Smooth muscle cell (in vitro differentiated cells): ENCODE measurements at regions not wholly inside any gene's neighbourhood (a gene's known extent, or its start where the extent isn't known, plus 50 kb on each side); places are given as distances from the start of the nearest gene placed in this dataset.

Experiments
- DNase-seq: peaks from one replicate; lab custom pipeline; 2025; ENCODE audit not compliant: unreplicated experiment; lab: John Stamatoyannopoulos, UW
- H2AFZ ChIP-seq: fragments of 200-600 bp; sonication (generic); 2 replicates; pipeline ENCODE4 v1.6.0; 2016; ENCODE audit warnings: antibody characterized with exemption, low read depth, mild to moderate bottlenecking
- H3F3A ChIP-seq: fragments of 200-600 bp; sonication (generic); 2 replicates; pipeline ENCODE4 v1.6.0; 2017; ENCODE audit warnings: antibody characterized with exemption, low read depth
- H3K27ac ChIP-seq: fragments of 200-600 bp; sonication (generic); 2 replicates; pipeline ENCODE4 v1.5.1; 2016; ENCODE audit warnings: low read depth, mild to moderate bottlenecking
- H3K27me3 ChIP-seq: fragments of 200-600 bp; sonication (generic); 2 replicates; pipeline ENCODE4 v1.6.1; 2016; ENCODE audit warnings: low read depth, mild to moderate bottlenecking
- H3K36me3 ChIP-seq: fragments of 200-600 bp; sonication (generic); 2 replicates; pipeline ENCODE4 v1.5.1; 2016; ENCODE audit warnings: low read depth
- H3K4me1 ChIP-seq: fragments of 200-600 bp; sonication (generic); 2 replicates; pipeline ENCODE4 v1.5.1; 2016; ENCODE audit warnings: low read depth
- H3K4me2 ChIP-seq: fragments of 200-600 bp; sonication (generic); 2 replicates; pipeline ENCODE4 v1.6.0; 2016; ENCODE audit warnings: mild to moderate bottlenecking
- H3K4me3 ChIP-seq: fragments of 200-600 bp; sonication (generic); 2 replicates; pipeline ENCODE4 v1.5.1; 2016; ENCODE audit warnings: mild to moderate bottlenecking
- H3K79me2 ChIP-seq: fragments of 200-600 bp; sonication (generic); 2 replicates; pipeline ENCODE4 v1.6.0; 2016; ENCODE audit warnings: low read depth, mild to moderate bottlenecking
- H3K9ac ChIP-seq: fragments of 200-600 bp; sonication (generic); 2 replicates; pipeline ENCODE4 v1.6.0; 2016; ENCODE audit warnings: low read depth
- H3K9me3 ChIP-seq: fragments of 200-600 bp; sonication (generic); replicated peaks from 2 replicates; pipeline ENCODE4 v1.5.1; 2016; ENCODE audit warnings: low read depth
- H4K20me1 ChIP-seq: fragments of 200-600 bp; sonication (generic); 2 replicates; pipeline ENCODE4 v1.6.0; 2016; ENCODE audit warnings: low read depth
- WGBS: methylation state at CpG from one replicate; pipeline ENCODE4 v1.1.7; 2016; ENCODE audit warnings: low lambda C conversion rate; 5-methylcytosine and 5-hydroxymethylcytosine counted together
- TF ChIP-seq, protein P1 (sequence below): fragments of 200-600 bp; sonication (generic); IDR thresholded peaks from 2 replicates; pipeline ENCODE4 v1.5.1; 2017; ENCODE audit warnings: borderline replicate concordance, mild to moderate bottlenecking, antibody characterized with exemption; ENCODE audit not compliant: insufficient read depth, poor library complexity, severe bottlenecking

DNA sequence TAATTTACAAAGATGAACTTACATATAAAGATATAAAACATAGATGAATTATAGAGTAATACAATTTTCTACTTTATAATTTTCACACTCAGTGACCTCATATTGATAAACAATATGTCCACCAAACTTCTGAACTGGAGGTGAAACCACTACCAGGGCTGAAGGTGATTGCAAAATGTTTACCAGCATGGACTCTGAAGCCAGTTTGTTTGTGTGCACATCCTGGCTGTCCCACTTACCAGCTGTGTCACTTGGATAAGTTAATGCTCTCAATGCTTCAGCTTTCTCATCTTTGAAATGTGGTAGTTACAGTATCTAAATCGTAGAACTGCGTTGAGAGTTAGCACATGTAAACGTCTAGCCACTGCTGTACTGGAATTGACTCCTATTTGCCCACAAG, 392.6 kb downstream of the HNRNPD start:
- Histone ChIP-seq H3K4me3 (no peak overlapping the region), H3K9me3 (no peaks in the 10 kb centered on the region), H3K4me2 (no peak overlapping the region), H3K36me3 (no peaks in the 10 kb centered on the region), H2AFZ (no peak overlapping the region), H4K20me1 (no peaks in the 10 kb centered on the region), H3K9ac (no peak overlapping the region), H3K79me2 (no peaks in the 10 kb centered on the region), H3F3A (no peaks in the 10 kb centered on the region), H3K27ac (no peak overlapping the region), H3K27me3 (peaks cover 5% of the 10 kb centered on the region), H3K4me1 (no peaks in the 10 kb centered on the region)
- no peak for DNase-seq
- 92% methylated on average over 3 of the region's 3 CpGs for WGBS
- TF ChIP-seq, protein P1, sequence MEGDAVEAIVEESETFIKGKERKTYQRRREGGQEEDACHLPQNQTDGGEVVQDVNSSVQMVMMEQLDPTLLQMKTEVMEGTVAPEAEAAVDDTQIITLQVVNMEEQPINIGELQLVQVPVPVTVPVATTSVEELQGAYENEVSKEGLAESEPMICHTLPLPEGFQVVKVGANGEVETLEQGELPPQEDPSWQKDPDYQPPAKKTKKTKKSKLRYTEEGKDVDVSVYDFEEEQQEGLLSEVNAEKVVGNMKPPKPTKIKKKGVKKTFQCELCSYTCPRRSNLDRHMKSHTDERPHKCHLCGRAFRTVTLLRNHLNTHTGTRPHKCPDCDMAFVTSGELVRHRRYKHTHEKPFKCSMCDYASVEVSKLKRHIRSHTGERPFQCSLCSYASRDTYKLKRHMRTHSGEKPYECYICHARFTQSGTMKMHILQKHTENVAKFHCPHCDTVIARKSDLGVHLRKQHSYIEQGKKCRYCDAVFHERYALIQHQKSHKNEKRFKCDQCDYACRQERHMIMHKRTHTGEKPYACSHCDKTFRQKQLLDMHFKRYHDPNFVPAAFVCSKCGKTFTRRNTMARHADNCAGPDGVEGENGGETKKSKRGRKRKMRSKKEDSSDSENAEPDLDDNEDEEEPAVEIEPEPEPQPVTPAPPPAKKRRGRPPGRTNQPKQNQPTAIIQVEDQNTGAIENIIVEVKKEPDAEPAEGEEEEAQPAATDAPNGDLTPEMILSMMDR, result no peak

DNA sequence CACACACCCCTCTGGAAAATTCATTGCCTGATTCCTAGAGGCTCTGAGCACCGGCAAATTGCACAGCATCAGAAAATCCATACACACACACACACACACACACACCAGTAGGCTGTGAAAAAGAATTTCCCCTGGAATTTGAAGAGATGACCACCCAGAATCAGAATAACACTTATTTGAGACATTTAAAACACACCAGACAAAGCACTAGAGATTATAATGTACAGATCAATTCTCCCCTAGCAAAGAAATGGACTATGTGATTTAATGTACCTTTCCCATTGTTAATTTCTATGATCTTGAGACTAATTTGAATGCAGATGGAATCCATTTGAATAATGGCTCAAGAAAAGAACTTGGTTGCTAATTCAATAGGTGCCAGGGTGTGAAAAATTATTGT, 399.3 kb downstream of the HNRNPD start:
- Histone ChIP-seq H3K9ac (no peak overlapping the region), H3K36me3 (no peaks in the 10 kb centered on the region), H3K4me1 (no peaks in the 10 kb centered on the region), H3K79me2 (no peaks in the 10 kb centered on the region), H3K4me3 (no peak overlapping the region), H3K27ac (no peak overlapping the region), H3K4me2 (no peak overlapping the region), H3K9me3 (no peaks in the 10 kb centered on the region), H3F3A (no peaks in the 10 kb centered on the region), H2AFZ (no peak overlapping the region), H3K27me3 (no peaks in the 10 kb centered on the region), H4K20me1 (no peaks in the 10 kb centered on the region)
- DNase-seq, result no peak
- TF ChIP-seq, protein P1, result no peak
- 92% methylated on average over 1 of the region's 1 CpG for WGBS

DNA sequence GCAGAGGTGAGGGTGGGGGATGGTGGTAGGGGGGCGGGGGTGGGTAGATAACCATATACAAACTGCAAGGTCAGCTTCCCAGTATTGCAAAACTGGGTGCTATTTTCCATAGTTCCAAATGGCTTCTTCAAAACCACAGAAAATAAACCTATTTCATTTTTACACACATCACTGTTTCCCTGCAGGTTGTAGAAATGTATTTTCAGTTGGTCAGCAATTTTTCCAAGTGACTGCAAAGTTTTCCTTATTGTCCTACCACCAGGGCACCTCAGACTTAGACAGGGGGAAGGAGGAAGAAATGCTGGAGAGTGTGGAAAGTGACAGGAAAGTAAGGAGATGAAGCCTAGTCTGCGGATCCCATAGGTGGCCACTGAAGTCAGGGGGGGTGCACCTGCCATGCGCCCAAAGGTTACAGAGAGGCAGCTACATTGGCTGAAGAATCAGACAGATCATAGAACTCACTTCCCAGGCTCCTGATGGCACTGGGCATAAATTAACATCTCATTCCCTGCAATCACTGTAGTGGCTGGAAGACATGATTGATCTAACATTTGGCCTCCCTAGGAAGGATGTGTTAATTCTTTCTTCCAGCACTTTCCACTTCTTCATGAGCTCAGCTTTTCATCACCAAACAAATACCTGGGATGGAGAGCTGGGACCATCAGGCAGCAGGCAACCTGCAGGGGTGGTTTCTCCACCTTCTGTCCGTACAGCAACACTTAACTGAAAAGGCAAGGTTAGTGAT, 402.0 kb downstream of the HNRNPD start:
- Histone ChIP-seq H4K20me1 (no peaks in the 10 kb centered on the region), H3K27me3 (no peaks in the 10 kb centered on the region), H3K9ac (no peak overlapping the region), H3K36me3 (no peaks in the 10 kb centered on the region), H3K27ac (no peak overlapping the region), H2AFZ (no peak overlapping the region), H3K4me3 (no peak overlapping the region), H3K79me2 (no peaks in the 10 kb centered on the region), H3K4me2 (no peak overlapping the region), H3K4me1 (no peaks in the 10 kb centered on the region), H3K9me3 (no peaks in the 10 kb centered on the region), H3F3A (no peaks in the 10 kb centered on the region)
- TF ChIP-seq, protein P1, result no peak
- DNase-seq, result no peak
- WGBS, result 84% methylated on average over 4 of the region's 4 CpGs

DNA sequence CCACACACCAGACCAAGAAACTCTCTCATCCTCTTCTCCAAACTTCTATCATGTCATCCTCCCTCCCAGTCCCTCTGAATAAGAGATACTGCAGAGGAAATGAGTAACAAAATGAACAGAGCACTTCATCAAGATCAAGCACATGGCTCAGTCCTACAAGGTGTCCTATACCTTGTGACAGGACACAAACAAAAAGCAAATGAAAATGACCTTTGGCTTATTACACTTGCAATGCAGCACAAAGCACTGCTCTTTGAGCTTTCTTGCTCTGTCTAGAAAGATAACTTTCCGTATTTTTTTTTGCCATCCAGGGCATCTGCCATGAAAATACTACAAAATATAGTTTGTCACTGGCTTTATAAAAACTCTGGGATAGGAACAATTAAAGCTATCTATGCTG, 402.7 kb downstream of the HNRNPD start:
- Histone ChIP-seq H3K79me2 (no peaks in the 10 kb centered on the region), H2AFZ (no peak overlapping the region), H4K20me1 (no peaks in the 10 kb centered on the region), H3K27me3 (no peaks in the 10 kb centered on the region), H3K4me2 (no peak overlapping the region), H3K4me3 (no peak overlapping the region), H3K9me3 (no peaks in the 10 kb centered on the region), H3K27ac (no peak overlapping the region), H3K9ac (no peak overlapping the region), H3K4me1 (no peaks in the 10 kb centered on the region), H3F3A (no peaks in the 10 kb centered on the region), H3K36me3 (no peaks in the 10 kb centered on the region)
- no peak for DNase-seq
- 97% methylated on average over 1 of the region's 1 CpG for WGBS
- TF ChIP-seq, protein P1, result no peak
